GM18511 (cell line): ENCODE measurements at regions not wholly inside any gene's neighbourhood (a gene's known extent, or its start where the extent isn't known, plus 50 kb on each side); places are given as distances from the start of the nearest gene placed in this dataset.
"Not testable (repeated sequence)": the region's sequence is repeated elsewhere in the genome, so short reads cannot be mapped to it uniquely, and the experiment has no call there.

Experiments
- ATAC-seq: cut with Tn5 transposase; IDR thresholded peaks from one replicate; pipeline ENCODE4 v1.9.1; 2021; ENCODE audit warnings: mild to moderate bottlenecking, moderate library complexity; ENCODE audit not compliant: unreplicated experiment

- no peak for ATAC-seq
These were observed 126.7 kb upstream of the STX18 start for GRCh38 chr4:4668355-4669210.

DNA sequence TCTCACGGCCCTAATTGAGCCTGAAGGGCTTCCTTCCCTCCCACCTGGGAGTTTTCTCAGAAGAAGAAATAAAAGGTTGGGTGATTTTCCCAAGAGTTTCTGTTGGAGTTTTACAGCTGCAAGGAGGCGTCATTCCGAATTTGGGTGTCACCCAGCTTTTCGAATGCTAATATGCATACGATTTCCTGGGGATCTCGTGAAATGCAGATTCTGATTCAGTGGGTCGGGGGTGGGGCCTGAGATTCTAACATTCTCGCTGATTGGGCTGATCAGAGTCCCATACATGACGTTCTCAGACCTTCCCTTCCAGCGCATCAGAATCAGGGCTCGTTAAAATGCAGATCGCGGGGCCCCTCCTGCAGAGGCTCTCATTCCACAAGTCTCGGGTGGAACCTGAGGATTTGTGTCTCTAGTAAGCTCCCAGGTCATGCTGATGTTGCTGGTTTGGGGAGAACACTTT is 125.8 kb upstream of the STX18 start:
- no peak for ATAC-seq

DNA sequence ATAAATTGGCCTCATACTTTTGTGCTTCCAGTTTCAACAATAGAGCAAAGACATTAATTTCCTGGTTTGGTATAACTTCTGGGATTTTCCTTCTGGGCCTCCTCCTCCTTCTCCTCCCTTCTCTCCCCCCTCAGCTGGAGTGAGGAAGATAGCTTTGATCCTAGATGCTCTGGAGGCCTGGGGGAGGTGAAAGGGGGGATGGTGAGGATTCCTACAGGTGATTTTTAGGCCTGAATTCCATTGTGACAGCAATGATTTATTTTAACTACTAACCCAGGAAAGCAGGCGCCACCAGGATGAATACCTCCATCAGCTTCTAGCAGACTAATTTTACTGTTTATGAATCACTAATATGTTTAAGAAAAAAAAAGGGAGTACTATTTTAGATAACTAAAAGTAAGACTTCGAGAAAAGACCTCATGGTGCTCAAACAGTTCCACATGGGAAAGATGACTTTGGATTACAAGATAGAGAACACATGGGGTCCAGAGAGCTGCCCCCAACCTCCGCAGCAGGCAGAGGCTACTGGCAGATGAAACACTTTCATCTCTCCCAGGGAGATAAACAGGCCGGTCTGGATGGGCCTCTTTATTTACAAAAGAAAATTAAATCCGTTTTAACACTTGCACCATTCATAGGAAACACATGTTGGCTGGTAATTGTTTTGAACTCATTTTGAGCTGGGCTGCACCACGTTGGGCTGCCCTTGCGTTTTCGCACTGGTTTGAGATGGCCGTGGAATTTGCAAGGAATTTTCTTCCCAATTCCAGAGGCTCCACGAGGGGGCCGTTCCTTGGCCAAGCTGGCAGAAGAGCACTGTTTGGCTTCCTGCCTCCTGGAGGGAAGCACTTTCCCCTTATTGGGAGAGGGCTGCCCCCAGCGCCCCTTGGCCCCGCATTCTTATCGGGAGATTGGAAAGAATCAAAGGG is 125.1 kb upstream of the STX18 start:
- ATAC-seq, result no peak

GRCh38 chr4:4666187-4666586 is 124.3 kb upstream of the STX18 start:
- no peak for ATAC-seq

DNA sequence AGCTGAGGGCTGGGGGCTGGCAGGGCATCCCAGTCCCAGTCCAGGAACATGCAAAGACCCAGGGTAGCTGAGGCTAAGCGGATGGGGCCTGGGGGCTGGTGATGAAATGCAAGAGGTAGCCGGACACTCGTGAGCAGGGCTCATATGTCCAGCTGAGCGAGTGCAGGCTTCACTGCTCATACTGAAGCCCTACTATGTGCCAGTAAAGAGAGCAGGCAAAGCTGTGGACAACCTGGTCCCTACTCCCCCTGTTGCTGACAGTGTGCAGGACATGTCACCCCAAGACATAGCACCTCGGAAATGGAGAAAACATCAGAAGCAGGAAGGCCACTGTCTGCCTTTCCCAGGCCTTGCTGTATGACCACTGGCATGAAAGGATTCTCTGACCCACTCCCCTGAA is 122.4 kb upstream of the STX18 start:
- no peak for ATAC-seq

DNA sequence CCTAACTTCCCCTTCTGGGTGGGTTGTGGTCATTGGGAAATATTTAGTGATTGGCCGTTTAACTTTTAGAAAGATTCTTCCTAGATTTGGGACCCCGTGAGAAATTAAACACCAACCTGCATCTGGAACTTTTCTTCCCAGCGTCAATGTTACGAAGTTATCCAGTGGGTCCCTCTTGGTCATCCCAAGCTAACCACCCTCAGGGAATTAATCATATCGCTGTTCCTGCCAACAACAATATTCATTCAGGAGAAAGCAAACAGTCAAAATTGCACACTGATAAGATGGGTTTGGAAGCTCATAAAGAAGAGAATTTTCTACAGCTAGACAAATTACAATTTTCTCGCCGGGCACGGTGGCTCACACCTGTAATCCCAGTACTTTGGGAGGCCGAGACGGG is 121.2 kb upstream of the STX18 start:
- ATAC-seq, result no peak

DNA sequence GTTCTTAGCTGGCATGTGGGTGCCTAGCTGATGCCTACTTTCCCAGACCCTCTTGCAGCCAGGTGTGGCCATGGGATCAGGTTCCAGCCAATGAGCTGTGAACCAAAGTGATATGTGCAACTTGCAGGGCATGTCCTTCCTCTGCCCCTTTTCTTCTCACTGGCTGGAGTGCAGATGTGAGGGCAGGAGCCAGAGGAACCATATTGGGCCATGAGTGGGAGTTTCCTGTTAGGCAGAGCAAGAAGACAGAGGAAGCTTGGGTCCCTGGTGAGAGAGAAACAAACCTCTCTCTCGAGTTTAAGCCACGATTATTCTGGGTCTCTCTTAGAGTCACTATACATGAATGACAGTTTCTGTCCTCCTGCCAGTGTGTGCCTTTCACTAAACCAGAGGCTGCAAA is 120.4 kb upstream of the STX18 start:
- ATAC-seq, result no peak

- ATAC-seq, result no peak
These were observed 118.2 kb upstream of the STX18 start for GRCh38 chr4:4659871-4660651.

DNA sequence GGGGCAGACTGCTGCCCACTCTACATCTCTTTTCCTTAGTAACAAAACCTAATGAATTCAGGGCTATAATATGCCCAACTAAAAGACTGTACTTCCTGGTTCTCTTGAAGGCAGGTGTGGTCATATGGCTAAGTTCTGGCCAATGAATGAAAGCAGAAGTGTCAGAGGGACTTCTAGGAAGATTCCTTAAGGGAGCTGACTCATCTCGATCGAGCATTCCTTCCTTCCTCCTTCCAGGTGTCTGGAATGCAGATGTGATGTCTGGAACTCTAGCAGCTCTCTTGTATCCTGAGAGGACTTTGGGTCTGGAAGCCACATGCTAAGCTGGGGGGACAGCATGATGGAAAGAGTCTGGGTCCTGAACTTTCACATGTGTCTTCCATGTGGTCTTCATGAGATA is 116.2 kb upstream of the STX18 start:
- no peak for ATAC-seq

DNA sequence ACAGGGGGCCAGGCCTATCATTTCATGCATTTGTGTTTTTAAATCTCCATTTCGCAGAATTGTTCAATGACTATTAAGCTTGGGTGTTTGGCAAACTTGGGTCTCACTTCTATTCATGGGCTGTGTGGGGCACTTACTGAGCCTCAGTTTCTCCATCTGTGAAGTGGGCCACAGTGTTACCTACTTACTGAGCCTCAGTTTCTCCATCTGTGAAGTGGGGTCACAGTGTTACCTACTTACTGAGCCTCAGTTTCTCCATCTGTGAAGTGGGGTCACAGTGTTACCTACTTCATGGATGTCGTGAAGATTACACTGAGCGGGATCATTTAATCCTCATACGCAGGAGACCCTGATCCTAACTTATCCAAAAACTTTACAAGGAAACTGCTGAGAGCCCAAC is 115.1 kb upstream of the STX18 start:
- ATAC-seq, result no peak

GRCh38 chr4:4655901-4656300 is 114.1 kb upstream of the STX18 start:
- ATAC-seq, result no peak

DNA sequence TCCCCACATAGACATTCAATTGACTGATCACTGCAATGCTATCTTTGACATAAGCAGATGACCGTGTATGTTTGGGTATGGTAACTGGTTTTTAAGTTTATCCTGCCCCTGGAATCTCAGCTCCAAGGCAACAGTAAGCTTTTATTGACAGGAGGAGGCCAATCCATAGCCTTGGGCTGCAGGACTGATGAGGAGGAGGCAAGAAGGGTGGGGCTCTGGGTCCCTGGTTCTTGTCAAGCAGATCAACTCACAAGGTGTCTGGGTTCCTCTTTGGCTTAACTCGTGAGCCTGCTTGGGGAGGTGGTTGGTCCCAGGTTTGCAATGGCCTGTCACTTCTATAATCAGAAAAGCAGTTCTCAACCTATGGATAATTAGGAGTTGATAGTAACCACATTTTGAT is 113.2 kb upstream of the STX18 start:
- ATAC-seq, result no peak

GRCh38 chr4:4651811-4652755 is 110.2 kb upstream of the STX18 start:
- no peak for ATAC-seq

GRCh38 chr4:4647041-4647440 is 105.2 kb upstream of the STX18 start:
- ATAC-seq, result no peak

GRCh38 chr4:4645743-4646142 is 103.9 kb upstream of the STX18 start:
- ATAC-seq, result no peak

GRCh38 chr4:4644277-4644676 is 102.4 kb upstream of the STX18 start:
- ATAC-seq, result not testable (repeated sequence)

DNA sequence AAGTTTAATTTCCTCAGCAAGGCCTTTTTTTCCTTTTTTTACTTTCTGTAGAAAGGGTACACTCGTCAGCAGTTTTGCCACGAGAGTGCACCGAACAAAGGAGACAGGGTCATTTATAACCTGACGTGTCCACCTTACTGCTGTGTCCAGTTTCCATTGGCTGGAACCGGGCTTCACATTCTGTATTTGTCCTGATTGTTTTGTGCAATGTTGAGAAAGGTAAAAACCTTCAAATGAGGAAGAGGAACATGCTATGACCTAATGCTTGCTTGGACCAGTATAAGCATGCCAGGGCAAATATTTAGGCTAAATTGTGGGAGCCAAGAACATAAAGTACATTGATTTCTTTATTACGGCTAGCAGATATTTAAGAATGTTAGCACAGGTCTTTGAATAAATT is 101.9 kb upstream of the STX18 start:
- not testable (repeated sequence) for ATAC-seq

GRCh38 chr4:4643306-4643705 is 101.5 kb upstream of the STX18 start:
- ATAC-seq, result no peak

DNA sequence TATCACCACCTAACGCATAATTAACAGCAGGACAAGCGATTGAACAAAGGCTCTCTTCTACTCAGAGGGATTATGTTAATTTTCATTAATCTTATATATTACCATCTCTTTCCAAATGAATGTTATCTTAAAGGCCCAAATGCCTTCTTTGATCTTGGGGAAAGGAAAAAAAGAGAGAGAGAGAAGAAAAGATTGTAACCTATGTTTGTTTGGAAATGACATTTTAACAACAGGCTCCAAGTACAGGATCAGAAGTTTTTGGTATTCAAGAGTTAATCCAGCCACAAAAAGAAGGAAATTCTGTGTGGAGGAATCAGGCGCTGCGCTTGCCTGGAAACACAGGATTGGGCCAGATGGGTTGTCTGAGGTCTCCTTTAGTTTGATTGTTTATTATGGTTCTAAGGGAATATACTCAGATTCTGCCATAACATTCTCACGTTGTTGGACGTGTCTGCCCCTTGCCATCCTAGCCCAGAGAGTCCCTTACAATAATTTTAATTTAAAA is 100.7 kb upstream of the STX18 start:
- ATAC-seq, result no peak
